LNCaP clone FGC (cell line): ENCODE measurements at regions not wholly inside any gene's neighbourhood (a gene's known extent, or its start where the extent isn't known, plus 50 kb on each side); places are given as distances from the start of the nearest gene placed in this dataset.

Source experiments
- DNase-seq: peaks from one replicate; pipeline ENCODE4 v3.0.0-alpha.2; 2011; ENCODE audit warnings: low read depth
- H3K4me3 ChIP-seq: 2 replicates; pipeline ENCODE4 v1.5.1; 2011; ENCODE audit warnings: mild to moderate bottlenecking, low read depth, low read length, control low read depth
- TF ChIP-seq, protein P1 (sequence below): IDR thresholded peaks from 2 replicates; pipeline ENCODE4 v1.5.1; 2012; ENCODE audit warnings: mild to moderate bottlenecking; ENCODE audit not compliant: control insufficient read depth, insufficient read depth; ENCODE audit errors: extremely low read depth

DNA sequence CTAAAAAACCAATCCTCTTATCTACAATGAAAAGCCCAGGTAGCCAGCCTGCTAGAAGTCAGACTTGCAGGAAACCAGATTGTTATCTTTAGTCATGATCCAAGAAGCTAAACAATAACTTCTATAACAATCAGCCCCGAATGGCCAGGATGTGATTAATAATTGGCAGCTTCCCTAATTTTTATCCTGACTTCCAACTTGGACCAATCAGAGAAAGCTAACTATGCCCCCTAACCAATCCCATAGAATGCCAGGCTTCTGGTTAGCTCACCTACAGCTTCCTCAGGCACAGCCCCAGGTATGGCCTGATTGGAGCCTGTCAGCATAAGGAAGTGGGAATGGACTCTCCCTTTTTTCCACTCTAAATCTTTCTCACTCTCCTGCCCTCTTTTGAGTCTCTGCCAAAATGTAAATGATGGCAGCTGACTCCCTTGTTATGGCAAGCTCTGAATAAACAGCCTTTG is 394.9 kb downstream of the DLEU7 start:
- H3K4me3 ChIP-seq: no peak overlapping the region
- TF ChIP-seq, protein P1, sequence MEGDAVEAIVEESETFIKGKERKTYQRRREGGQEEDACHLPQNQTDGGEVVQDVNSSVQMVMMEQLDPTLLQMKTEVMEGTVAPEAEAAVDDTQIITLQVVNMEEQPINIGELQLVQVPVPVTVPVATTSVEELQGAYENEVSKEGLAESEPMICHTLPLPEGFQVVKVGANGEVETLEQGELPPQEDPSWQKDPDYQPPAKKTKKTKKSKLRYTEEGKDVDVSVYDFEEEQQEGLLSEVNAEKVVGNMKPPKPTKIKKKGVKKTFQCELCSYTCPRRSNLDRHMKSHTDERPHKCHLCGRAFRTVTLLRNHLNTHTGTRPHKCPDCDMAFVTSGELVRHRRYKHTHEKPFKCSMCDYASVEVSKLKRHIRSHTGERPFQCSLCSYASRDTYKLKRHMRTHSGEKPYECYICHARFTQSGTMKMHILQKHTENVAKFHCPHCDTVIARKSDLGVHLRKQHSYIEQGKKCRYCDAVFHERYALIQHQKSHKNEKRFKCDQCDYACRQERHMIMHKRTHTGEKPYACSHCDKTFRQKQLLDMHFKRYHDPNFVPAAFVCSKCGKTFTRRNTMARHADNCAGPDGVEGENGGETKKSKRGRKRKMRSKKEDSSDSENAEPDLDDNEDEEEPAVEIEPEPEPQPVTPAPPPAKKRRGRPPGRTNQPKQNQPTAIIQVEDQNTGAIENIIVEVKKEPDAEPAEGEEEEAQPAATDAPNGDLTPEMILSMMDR: no peak
- peak; percentile 59 for DNase-seq

DNA sequence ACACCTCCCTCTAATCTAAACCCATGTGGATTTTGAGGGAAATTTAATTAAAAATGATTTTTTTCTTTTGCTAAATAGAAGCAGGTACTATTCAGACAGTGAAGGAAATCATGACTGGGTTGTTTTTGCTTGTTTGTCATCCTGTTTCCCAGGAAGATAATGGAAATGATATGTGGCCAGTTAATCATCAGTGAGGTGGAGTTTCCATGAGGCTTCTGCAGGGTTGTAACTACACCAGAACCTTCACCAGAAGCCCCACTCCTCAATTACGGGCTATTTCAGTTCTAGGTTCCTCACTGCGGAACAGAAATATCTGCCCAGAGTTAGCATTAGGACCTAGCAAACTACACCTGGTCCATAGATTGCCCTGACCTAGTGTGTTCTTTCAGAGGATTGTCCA is 394.0 kb downstream of the DLEU7 start:
- TF ChIP-seq, protein P1: no peak
- no peak overlapping the region for H3K4me3 ChIP-seq
- no peak for DNase-seq

DNA sequence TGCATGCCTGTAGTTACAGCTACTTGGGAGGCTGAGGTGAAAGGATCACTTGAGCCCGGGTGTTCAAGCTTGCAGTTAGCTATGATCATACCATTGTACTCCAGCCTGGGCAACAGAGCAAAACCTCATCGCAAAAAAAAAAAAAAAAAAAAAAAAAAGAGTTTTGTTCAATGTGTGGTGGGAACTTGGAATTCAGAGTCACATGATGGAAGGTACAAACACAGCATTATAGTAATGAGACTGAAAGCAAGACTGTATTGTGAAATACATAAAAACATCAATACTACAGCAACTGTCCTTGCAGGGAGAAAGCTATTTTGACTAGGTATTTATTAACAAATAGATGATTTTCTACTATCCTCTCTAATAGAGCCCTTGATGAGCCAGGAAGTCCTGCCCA is 393.2 kb downstream of the DLEU7 start:
- TF ChIP-seq, protein P1: no peak
- no peak for DNase-seq
- H3K4me3 ChIP-seq: no peak overlapping the region

DNA sequence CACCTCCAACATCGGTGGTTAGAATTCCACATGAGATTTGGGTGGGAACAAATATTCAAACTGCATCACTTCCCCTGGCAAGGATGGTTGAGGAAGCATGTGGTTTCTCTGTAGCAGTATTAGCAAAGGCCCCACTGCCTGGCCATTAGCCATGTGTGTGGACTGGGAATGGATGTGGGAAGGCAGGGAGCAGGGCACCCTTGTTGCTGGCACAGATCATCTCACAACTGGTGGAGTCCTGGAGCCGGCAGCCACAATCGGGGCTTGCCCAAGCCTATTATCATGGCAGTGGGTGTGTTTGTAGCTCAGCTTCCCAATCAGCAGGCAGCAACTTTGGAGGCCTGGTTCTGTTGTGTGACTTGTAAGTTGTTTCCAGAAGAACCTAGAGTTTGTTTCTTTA is 391.9 kb downstream of the DLEU7 start:
- TF ChIP-seq, protein P1: no peak
- DNase-seq: no peak
- no peak overlapping the region for H3K4me3 ChIP-seq

DNA sequence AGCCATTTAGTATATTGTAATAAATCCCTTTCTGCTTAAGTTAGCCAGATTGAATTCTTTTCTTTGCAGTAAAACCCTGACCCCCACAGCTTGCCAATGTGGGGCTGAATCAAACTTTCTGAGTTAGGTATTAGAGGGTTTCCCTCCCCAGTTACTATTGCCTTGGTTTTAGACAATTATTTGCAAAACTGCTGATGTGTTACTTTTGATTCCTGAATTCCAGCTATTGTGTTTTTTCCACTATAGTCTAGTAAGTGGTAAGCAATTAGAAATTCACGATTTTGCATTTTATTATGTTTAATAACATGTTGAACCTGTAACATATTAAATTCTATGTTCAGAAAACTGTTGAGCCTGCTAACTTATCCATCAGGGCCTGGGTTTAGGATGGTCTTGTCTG is 391.5 kb downstream of the DLEU7 start:
- TF ChIP-seq, protein P1: no peak

DNA sequence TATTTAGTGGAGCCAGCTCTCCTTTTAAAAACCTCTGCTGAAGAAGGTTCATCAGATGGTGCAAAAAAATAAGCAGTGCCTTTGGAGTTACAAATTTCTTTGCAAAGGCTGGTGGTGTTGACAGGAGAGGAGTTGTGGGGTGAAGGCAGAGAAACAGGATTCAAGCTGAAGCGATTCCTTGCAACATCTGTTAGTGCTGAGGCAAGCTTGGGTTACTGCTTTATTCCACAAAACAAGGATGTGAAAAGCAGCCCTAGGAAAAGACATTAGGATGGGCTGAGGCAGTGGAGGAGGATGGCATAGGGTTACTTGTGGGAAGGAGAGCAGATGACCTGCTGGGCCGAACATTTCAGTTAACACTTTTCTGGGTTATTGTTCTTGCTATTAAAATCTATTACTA is 390.7 kb downstream of the DLEU7 start:
- no peak for DNase-seq
- TF ChIP-seq, protein P1: no peak
- no peak overlapping the region for H3K4me3 ChIP-seq

More for the DNA sequence above, 391.5 kb downstream of the DLEU7 start:
- DNase-seq: no peak
- H3K4me3 ChIP-seq: no peak overlapping the region

DNA sequence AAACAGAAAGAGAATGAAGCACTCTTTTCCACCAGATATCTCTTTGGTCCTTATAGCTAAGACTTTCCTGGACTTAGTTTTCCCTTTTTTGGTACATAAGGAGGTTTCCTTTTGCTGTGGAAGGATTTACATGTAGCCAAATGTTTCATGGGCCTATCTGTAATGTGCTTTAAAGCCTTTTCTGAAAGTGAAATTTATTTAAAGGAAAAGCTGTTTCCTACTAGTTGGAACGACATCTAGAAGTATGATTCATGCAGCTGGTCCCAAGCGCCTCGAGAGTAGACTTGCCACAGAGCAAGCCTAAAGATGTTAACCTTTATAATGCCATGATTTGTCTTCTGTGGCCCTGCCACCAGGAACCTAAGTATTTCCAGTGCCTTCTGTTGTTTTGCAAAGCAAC is 390.3 kb downstream of the DLEU7 start:
- DNase-seq: no peak
- no peak overlapping the region for H3K4me3 ChIP-seq
- TF ChIP-seq, protein P1: no peak
